ENCODE measurements at regions not wholly inside any gene's neighbourhood (a gene's known extent, or its start where the extent isn't known, plus 50 kb on each side); places are given as distances from the start of the nearest gene placed in this dataset.
"Not testable (repeated sequence)": the region's sequence is repeated elsewhere in the genome, so short reads cannot be mapped to it uniquely, and the experiment has no call there.

GRCh38 chr4:83748711-83749110 is 212.8 kb downstream of the GPAT3 start:
- DNase-seq (ENCODE audit: low spot score): no peak
- no peak for TF ChIP-seq CTCF (IDR thresholded peaks at IDR 0.05)
- H3K36me3 ChIP-seq: no peaks in the 10 kb centered on the region
- no peaks in the 10 kb centered on the region for H3K4me1 ChIP-seq
- H3K27me3 ChIP-seq: no peaks in the 10 kb centered on the region
- H3K27ac ChIP-seq: no peak overlapping the region
- no peaks in the 10 kb centered on the region for H3K9me3 ChIP-seq
- H3K4me3 ChIP-seq: no peak overlapping the region

GRCh38 chr4:83738895-83739294 is 203.0 kb downstream of the GPAT3 start:
- TF ChIP-seq CTCF (IDR thresholded peaks at IDR 0.05): no peak
- no peaks in the 10 kb centered on the region for H3K4me1 ChIP-seq
- no peak overlapping the region for H3K4me3 ChIP-seq
- no peak overlapping the region for H3K27ac ChIP-seq
- DNase-seq (ENCODE audit: low spot score): no peak
- H3K36me3 ChIP-seq: no peaks in the 10 kb centered on the region
- no peaks in the 10 kb centered on the region for H3K27me3 ChIP-seq
- no peaks in the 10 kb centered on the region for H3K9me3 ChIP-seq

- no peaks in the 10 kb centered on the region for H3K4me1 ChIP-seq
- H3K9me3 ChIP-seq: no peaks in the 10 kb centered on the region
- no peaks in the 10 kb centered on the region for H3K36me3 ChIP-seq
- no peak overlapping the region for H3K4me3 ChIP-seq
- H3K27ac ChIP-seq: no peak overlapping the region
- TF ChIP-seq CTCF (IDR thresholded peaks at IDR 0.05): no peak
- DNase-seq (ENCODE audit: low spot score): no peak
- no peaks in the 10 kb centered on the region for H3K27me3 ChIP-seq
Observed at GRCh38 chr4:83734576-83734975, 198.7 kb downstream of the GPAT3 start.

- no peak for TF ChIP-seq CTCF (IDR thresholded peaks at IDR 0.05)
- H3K27me3 ChIP-seq: no peaks in the 10 kb centered on the region
- H3K4me3 ChIP-seq: no peak overlapping the region
- H3K36me3 ChIP-seq: no peaks in the 10 kb centered on the region
- no peak overlapping the region for H3K27ac ChIP-seq
- DNase-seq (ENCODE audit: low spot score): no peak
- H3K4me1 ChIP-seq: no peaks in the 10 kb centered on the region
- H3K9me3 ChIP-seq: no peaks in the 10 kb centered on the region
Observed at GRCh38 chr4:83732114-83732635, 196.3 kb downstream of the GPAT3 start.

- H3K4me1 ChIP-seq: no peaks in the 10 kb centered on the region
- DNase-seq (ENCODE audit: low spot score): no peak
- H3K27me3 ChIP-seq: no peaks in the 10 kb centered on the region
- no peak overlapping the region for H3K4me3 ChIP-seq
- no peak overlapping the region for H3K27ac ChIP-seq
- TF ChIP-seq CTCF (IDR thresholded peaks at IDR 0.05): no peak
- no peaks in the 10 kb centered on the region for H3K36me3 ChIP-seq
- H3K9me3 ChIP-seq: no peaks in the 10 kb centered on the region
Observed at GRCh38 chr4:83731609-83732008, 195.7 kb downstream of the GPAT3 start.

GRCh38 chr4:83730958-83731357 is 195.1 kb downstream of the GPAT3 start:
- not testable (repeated sequence) for H3K36me3 ChIP-seq; H3K27ac ChIP-seq; H3K9me3 ChIP-seq; H3K4me1 ChIP-seq; H3K27me3 ChIP-seq; H3K4me3 ChIP-seq; DNase-seq (ENCODE audit: low spot score)

Measured in right atrium auricular region (tissue), 2 donors.